Stomach (tissue), 4 donors: ENCODE measurements at regions not wholly inside any gene's neighbourhood (a gene's known extent, or its start where the extent isn't known, plus 50 kb on each side); places are given as distances from the start of the nearest gene placed in this dataset.

Experiments
- CTCF ChIP-seq, 7 experiments: fragments of 450-650 bp in 4 of 7; fragments of 200-600 bp in 3 of 7; sonication (generic) in 3 of 7; IDR thresholded peaks; one replicate each; pipeline ENCODE4 v1.5.1; 2016 to 2019; ENCODE audit warnings: antibody characterized with exemption in 7 of 7, control low read depth in 2 of 7, mild to moderate bottlenecking in 1 of 7
- POLR2A ChIP-seq, 4 donors: fragments of 450-650 bp; IDR thresholded peaks; one replicate each; pipeline ENCODE4 v1.6.1; 2016; ENCODE audit warnings: antibody characterized with exemption in 4 of 4, control low read depth in 2 of 4, mild to moderate bottlenecking in 1 of 4, moderate library complexity in 1 of 4

DNA sequence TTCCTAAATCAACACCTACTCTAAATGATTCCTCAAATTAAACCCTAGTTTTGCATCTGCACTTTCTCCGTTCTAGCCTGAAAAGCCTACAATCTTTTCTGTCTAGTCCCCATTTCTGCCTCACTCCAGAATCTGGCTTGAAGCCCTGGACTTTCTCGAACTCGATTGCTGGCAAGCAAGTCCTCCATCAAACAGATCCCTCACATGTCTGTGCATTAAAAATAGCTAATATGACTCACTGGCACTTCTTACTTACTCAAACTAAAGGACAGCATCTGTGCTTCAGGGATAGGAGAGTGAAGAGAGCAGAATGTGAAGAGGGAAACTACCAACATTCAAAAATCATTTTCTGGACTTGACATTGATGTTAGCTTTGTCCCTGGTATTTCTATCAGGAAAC, 51.8 kb upstream of the CXADR start:
- TF ChIP-seq POLR2A (IDR thresholded peaks at IDR 0.05), result no peak
- TF ChIP-seq CTCF (IDR thresholded peaks at IDR 0.05), result no peak
